ENCODE measurements at regions not wholly inside any gene's neighbourhood (a gene's known extent, or its start where the extent isn't known, plus 50 kb on each side); places are given as distances from the start of the nearest gene placed in this dataset.

DNA sequence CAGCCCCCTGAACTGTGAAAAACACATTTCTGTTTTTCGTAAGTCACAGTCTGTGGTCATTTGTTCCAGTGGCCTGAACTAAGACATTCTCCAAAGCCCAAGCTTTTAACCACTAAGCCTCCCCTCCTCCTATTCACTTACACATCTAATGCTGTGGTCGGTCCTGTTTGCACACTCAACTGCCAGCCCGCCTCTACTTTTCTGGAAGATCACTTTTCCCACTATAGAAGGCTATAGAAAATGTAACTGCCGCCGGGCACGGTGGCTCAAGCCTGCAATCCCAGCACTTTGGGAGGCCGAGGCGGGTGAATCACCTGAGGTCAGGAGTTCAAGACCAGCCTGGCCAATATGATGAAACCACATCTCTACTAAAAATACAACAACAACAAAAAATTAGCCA lies 524.7 kb upstream of the TMEM132C start:
- no peak overlapping the region for H3K27ac ChIP-seq
- TF ChIP-seq, protein P1, sequence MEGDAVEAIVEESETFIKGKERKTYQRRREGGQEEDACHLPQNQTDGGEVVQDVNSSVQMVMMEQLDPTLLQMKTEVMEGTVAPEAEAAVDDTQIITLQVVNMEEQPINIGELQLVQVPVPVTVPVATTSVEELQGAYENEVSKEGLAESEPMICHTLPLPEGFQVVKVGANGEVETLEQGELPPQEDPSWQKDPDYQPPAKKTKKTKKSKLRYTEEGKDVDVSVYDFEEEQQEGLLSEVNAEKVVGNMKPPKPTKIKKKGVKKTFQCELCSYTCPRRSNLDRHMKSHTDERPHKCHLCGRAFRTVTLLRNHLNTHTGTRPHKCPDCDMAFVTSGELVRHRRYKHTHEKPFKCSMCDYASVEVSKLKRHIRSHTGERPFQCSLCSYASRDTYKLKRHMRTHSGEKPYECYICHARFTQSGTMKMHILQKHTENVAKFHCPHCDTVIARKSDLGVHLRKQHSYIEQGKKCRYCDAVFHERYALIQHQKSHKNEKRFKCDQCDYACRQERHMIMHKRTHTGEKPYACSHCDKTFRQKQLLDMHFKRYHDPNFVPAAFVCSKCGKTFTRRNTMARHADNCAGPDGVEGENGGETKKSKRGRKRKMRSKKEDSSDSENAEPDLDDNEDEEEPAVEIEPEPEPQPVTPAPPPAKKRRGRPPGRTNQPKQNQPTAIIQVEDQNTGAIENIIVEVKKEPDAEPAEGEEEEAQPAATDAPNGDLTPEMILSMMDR (conservative IDR thresholded peaks at IDR 0.05): no peak

DNA sequence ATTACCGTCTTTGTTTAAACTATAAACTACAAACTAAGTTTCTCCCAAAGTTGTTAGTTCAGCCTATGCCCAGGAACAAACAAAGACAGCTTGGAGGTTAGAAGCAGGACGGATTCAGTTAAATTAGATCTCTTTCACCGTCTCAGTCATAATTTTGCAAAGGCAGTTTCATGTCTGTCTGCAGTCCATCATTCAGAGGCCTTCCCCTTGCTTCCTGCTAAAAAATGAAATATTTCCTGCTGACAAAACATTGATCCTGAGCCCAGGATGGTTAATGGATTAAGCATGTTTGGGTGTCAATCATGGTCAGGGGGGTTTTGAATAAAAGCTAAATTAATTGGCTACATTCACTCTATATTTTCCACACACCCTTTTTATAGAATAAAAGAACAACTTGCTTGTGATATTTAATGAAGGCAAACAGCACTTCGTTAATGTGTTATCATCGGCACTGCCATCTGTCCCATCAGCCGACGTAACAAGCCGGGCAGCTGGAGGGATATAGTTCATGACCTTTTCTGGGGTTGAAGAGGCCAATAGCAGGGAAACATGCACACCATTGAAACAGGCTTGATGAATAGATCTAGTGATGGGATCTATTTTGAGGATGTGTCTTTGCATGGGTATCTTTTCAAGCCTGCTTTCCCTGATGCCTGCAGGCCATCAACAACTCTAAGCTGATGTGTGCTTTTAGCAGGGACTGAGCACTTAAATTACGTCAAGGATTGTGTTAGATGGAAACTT lies 521.3 kb upstream of the TMEM132C start:
- no peak overlapping the region for H3K27ac ChIP-seq
- TF ChIP-seq, protein P1 (conservative IDR thresholded peaks at IDR 0.05): no peak

DNA sequence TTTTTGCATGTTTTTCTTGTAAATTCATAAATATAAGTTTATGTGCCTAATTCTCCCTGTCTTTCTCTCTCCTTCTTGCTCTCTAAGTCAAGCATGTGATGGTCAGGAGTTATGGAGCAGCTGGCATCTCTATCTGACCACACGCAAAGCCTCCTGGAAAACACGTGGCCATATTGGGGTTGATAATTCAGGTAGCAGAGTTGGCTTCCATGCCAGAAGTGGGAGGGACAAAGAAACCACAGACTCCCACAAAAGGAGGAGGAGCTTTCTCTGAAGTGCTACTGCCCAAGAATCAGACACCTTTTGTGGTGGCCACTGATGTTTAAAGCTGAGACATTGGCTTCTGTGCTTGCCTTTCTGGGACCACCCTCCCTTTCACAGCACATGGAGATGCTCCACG lies 517.6 kb upstream of the TMEM132C start:
- H3K27ac ChIP-seq: no peak overlapping the region
- TF ChIP-seq, protein P1 (conservative IDR thresholded peaks at IDR 0.05): no peak

DNA sequence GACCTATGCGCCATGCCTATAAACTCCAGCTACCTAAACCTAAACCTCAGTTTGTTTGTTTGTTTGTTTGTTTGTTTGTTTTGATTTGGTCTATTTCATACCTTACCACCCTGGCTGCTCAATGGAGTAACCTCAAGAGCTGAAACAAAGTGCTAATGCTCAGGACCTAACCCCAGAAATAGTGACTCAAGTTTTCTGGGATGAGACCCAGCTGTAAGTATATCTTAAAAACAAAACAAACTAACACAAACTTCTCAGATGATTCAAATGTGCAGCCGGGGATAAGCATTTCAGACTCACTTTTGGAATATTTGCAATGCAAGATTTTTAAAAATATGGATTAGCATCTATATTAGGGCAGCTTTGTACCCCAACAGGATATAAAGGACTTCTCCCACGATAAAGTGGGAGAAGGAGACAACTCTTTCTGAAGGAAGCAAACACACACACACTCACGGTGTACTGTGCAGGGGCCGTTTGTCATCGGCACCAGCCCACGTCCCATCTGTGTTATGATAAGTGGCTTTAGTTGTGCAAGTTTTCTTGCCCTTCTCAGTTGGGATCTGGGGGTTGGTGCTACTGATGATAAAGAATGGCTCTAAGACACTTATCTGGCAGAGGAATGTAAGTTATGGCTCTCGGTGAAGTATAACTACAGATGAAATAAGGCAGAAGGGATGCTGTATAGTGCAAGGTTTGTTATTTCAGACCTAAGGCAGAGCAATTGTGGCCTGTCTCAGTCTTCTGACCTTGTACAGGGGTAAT lies 516.7 kb upstream of the TMEM132C start:
- no peak overlapping the region for H3K27ac ChIP-seq
- TF ChIP-seq, protein P1 (conservative IDR thresholded peaks at IDR 0.05): no peak

DNA sequence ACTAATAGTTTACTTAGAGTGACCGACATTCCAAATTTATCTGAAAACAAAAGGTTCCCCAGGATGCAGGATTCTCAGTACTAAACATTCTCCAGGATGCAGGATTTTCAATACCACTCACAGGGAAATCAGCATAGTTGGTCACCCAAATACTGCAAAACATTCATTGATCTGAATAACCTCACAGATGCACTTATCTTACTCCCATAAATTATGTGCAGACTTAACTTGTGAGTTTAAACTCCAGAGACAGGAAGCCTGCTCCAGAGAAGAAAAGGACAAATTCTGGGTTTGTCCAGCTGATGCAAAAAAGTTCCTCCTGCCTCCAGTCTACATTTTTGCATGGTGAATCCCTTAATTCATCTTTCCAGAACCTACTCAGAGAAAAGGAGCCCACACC lies 514.2 kb upstream of the TMEM132C start:
- TF ChIP-seq, protein P1 (conservative IDR thresholded peaks at IDR 0.05): no peak
- H3K27ac ChIP-seq: no peak overlapping the region

DNA sequence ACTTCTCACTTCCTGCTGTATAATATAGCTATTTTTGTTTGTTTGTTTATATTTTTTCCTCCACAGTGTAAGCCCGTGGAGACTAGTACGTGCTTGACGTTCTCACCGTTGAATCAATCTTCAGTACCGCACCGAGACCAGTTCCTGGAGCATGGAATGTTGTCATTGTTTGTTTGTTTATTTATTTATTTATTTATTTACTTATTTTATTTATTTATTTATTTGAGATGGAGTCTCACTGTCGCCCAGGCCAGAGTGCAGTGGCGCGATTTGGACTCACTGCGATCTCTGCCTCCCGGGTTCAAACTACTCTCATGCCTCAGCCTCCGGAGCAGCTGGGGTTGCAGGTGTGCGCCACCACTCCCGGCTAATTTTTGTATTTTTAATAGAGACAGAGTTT lies 506.6 kb upstream of the TMEM132C start:
- no peak overlapping the region for H3K27ac ChIP-seq
- TF ChIP-seq, protein P1 (conservative IDR thresholded peaks at IDR 0.05): no peak

DNA sequence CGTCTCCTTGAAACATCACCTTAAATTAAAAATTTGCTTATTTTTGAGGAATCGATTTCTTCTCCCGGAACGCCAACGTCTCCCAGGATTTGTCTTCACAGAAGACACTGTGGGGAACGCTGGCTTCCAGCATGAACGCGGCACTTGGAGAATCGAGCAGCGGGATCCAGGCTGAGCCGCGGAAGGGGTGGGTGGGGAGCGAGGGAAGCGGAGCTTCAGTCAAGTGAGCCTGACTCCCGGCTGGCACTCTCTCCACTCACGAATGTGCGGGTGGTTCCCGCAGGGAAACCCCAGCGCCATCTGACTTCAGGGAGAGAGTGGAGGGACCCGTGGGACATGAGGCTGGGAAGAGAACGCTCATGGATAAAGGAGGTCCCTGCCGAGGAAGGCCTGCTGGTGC lies 506.0 kb upstream of the TMEM132C start:
- H3K27ac ChIP-seq: no peak overlapping the region
- TF ChIP-seq, protein P1 (conservative IDR thresholded peaks at IDR 0.05): no peak

Data from VCaP (cell line).